D721Med (cell line): ENCODE measurements at regions not wholly inside any gene's neighbourhood (a gene's known extent, or its start where the extent isn't known, plus 50 kb on each side); places are given as distances from the start of the nearest gene placed in this dataset.

Experiments
- DNase-seq: peaks from one replicate; pipeline ENCODE4 v3.0.0; 2011; ENCODE audit warnings: low spot score; ENCODE audit not compliant: insufficient read length
- FAIRE-seq: peaks from 2 replicates; lab custom pipeline; 2011; peaks lifted over from hg19 to GRCh38; lab: Jason Lieb, UNC
- CTCF ChIP-seq: IDR thresholded peaks from 2 replicates; pipeline ENCODE4 v1.5.1; 2012; ENCODE audit warnings: mild to moderate bottlenecking, control low read depth; ENCODE audit not compliant: insufficient read depth; ENCODE audit errors: missing control alignments

GRCh38 chr1:59016390-59016789, 232.5 kb upstream of the JUN start:
- DNase-seq = no peak
- no peak for FAIRE-seq
- no peak for TF ChIP-seq CTCF

GRCh38 chr1:59017501-59018231, 233.8 kb upstream of the JUN start:
- no peak for TF ChIP-seq CTCF
- FAIRE-seq = peak; percentile 89
- DNase-seq = peak; percentile 15

GRCh38 chr1:59018446-59018845, 234.6 kb upstream of the JUN start:
- no peak for TF ChIP-seq CTCF
- DNase-seq = no peak
- no peak for FAIRE-seq

GRCh38 chr1:59018860-59019259, 235.0 kb upstream of the JUN start:
- TF ChIP-seq CTCF = no peak
- no peak for FAIRE-seq
- no peak for DNase-seq

GRCh38 chr1:59020151-59020997, 236.5 kb upstream of the JUN start:
- TF ChIP-seq CTCF = no peak
- DNase-seq (no peak), FAIRE-seq (no peak)

GRCh38 chr1:59022199-59022598, 238.4 kb upstream of the JUN start:
- TF ChIP-seq CTCF = no peak
- no peak for DNase-seq
- FAIRE-seq = no peak
